Body of pancreas (tissue), 4 donors: ENCODE measurements at regions not wholly inside any gene's neighbourhood (a gene's known extent, or its start where the extent isn't known, plus 50 kb on each side); places are given as distances from the start of the nearest gene placed in this dataset.

Experiments
- ATAC-seq: fragments of 150-250 bp; one replicate; pipeline ENCODE4 v1.9.1; 2016
- DNase-seq, 4 donors: peaks; one replicate each; pipeline ENCODE4 v3.0.0-alpha.2; 2019
- H3K27ac ChIP-seq, 4 donors: fragments of 200-600 bp; sonication (generic); 1 replicate in 3 of 4; 2 replicates in 1 of 4; pipeline versions ENCODE4 v1.5.1 to v1.6.1; 2016 to 2019; ENCODE audit warnings: mild to moderate bottlenecking in 1 of 4, mixed read lengths in 1 of 4, moderate library complexity in 1 of 4
- H3K27me3 ChIP-seq, 2 donors: fragments of 200-600 bp; sonication (generic); one replicate each; pipeline ENCODE4 v1.6.0; 2016; ENCODE audit warnings: mild to moderate bottlenecking in 1 of 2
- H3K36me3 ChIP-seq, 2 donors: fragments of 200-600 bp; sonication (generic); replicated peaks in 1 of 2; 2 replicates each; pipeline ENCODE4 v1.5.1; 2016; ENCODE audit warnings: low read depth in 2 of 2; ENCODE audit not compliant: insufficient read depth in 1 of 2
- H3K4me1 ChIP-seq: fragments of 200-600 bp; sonication (generic); one replicate; pipeline ENCODE4 v1.6.0; 2016
- H3K4me3 ChIP-seq, 2 donors: fragments of 200-600 bp; sonication (generic); 1 replicate in 1 of 2; 2 replicates in 1 of 2; pipeline ENCODE4 v1.5.1; 2016 to 2019
- H3K9me3 ChIP-seq, 3 donors: fragments of 200-600 bp; sonication (generic); 1 replicate in 2 of 3; 2 replicates in 1 of 3; pipeline ENCODE4 v1.5.1; 2016
- POLR2A ChIP-seq, 3 donors: fragments of 450-650 bp; IDR thresholded peaks; one replicate each; pipeline ENCODE4 v1.6.1; 2016; ENCODE audit warnings: antibody characterized with exemption in 3 of 3, mild to moderate bottlenecking in 2 of 3
- WGBS, 2 donors: methylation state at CpG; one replicate each; pipeline ENCODE4 v1.1.5; 2017; 5-methylcytosine and 5-hydroxymethylcytosine counted together
- intact Hi-C: fragments of 100-400 bp; cut with DNase I; formaldehyde crosslinking; loops from one replicate; pipeline ENCODE4 v1.15.1; 2023
- TF ChIP-seq, protein P1 (sequence below), 7 experiments: fragments of 450-650 bp in 4 of 7; fragments of 200-600 bp in 3 of 7; sonication (generic) in 3 of 7; IDR thresholded peaks; one replicate each; pipeline ENCODE4 v1.5.1; 2016 to 2019; ENCODE audit warnings: antibody characterized with exemption in 7 of 7

DNA sequence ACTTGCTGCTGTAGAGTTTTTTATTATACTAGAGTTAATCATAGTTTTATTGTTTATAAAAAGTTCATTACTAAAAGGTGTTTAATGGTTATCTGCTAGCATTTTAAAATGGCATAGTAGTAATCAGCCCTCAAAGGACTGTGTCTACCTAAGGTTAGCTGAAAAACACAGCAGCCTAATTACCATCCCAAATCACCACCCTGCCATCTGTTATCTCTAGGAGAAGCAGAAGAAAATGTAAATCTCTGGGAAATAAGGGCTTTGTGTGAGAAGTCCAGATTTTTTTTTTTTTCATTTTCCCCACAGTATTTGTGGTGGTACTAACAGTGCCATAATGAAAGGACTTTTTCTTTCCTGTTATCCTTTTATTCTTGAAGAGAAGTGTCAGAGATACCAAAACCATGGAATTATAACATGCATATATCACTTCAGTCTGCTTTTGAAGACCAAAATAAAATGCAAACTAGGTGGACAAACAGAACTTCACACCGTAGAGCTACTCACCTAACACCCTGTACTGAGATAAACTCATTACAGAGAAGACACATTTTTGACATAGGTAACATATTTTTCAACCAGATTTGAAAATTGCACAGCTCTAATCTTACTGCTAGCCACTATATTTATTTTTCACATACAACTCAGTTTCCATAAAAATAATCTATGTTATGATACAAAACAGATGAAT, 876.2 kb downstream of the C12orf50 start:
- no peak for ATAC-seq

DNA sequence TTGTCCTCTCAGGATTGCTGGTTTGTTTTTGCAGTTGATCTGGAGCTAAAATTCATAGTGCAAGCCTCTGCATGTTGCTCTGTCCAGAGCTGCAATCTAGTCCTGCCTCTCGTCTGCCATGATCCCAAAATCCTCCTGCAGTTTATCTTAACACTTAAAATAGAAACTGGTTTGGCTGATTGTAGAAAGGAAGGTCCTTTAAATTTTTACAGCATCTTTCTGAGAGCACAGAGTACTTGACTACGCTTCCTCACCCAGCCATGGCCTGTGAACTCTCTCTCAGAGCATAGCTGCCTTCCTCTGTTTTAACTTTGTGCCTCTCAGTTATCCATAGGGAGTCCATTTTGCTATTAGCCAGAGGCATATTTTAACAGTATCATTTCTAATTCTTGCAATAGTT, 877.1 kb downstream of the C12orf50 start:
- intact Hi-C loops: no loop called here
- Histone ChIP-seq H3K36me3 (no peaks in the 10 kb centered on the region), H3K4me3 (no peak overlapping the region), H3K9me3 (no peaks in the 10 kb centered on the region), H3K27ac (no peak overlapping the region), H3K27me3 (no peaks in the 10 kb centered on the region), H3K4me1 (no peaks in the 10 kb centered on the region)
- TF ChIP-seq POLR2A (IDR thresholded peaks at IDR 0.05): no peak
- TF ChIP-seq, protein P1, sequence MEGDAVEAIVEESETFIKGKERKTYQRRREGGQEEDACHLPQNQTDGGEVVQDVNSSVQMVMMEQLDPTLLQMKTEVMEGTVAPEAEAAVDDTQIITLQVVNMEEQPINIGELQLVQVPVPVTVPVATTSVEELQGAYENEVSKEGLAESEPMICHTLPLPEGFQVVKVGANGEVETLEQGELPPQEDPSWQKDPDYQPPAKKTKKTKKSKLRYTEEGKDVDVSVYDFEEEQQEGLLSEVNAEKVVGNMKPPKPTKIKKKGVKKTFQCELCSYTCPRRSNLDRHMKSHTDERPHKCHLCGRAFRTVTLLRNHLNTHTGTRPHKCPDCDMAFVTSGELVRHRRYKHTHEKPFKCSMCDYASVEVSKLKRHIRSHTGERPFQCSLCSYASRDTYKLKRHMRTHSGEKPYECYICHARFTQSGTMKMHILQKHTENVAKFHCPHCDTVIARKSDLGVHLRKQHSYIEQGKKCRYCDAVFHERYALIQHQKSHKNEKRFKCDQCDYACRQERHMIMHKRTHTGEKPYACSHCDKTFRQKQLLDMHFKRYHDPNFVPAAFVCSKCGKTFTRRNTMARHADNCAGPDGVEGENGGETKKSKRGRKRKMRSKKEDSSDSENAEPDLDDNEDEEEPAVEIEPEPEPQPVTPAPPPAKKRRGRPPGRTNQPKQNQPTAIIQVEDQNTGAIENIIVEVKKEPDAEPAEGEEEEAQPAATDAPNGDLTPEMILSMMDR (IDR thresholded peaks at IDR 0.05): no peak
- no peak for ATAC-seq
- 76 to 89% methylated on average over 2 of the region's 2 CpGs for WGBS, 2 donors
- DNase-seq: no peak

More for the DNA sequence above, 876.2 kb downstream of the C12orf50 start:
- intact Hi-C loops: no loop called here
- Histone ChIP-seq H3K4me3 (no peak overlapping the region), H3K36me3 (no peaks in the 10 kb centered on the region), H3K9me3 (no peaks in the 10 kb centered on the region), H3K4me1 (no peaks in the 10 kb centered on the region), H3K27me3 (no peaks in the 10 kb centered on the region), H3K27ac (no peak overlapping the region)
- 58 to 65% methylated on average over 1 of the region's 1 CpG for WGBS, 2 donors
- TF ChIP-seq, protein P1 (IDR thresholded peaks at IDR 0.05): no peak
- TF ChIP-seq POLR2A (IDR thresholded peaks at IDR 0.05): no peak
- no peak for DNase-seq

DNA sequence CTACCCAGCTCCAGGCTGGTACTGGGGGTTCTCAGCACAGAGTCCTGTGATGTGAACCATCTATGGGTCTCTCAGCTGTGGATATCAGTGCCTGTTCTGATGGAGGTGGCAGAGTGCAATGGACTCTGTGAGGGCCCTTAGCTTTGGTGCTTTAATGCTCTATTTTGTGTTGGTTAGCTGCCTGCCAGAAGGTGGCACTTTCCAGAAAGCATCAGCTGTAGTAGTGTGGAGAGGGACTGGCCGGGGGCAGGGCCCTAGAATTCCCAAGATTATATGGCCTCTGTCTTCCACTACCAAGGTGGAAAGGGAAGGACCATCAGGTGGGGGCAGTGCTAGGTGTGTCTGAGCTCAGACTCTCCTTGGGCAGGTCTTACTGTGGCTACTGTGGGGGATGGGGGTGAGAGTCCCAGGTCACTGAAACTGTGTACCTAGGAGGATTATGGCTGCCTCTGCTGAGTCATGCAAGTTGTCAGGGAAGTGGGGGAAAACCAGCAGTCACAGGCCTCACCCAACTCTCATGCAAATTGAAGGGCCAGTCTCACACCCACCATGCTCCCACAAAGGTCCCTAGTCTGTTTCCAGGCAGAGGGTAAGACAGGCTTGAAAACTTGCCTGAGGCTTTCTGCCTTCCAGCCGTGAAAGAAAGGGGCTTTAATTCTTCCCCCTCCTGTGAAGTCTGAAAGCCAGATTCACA, 878.1 kb downstream of the C12orf50 start:
- DNase-seq (no peak), ATAC-seq (no peak)
- no peaks in the 10 kb centered on the region for H3K4me1 ChIP-seq
- H3K9me3 ChIP-seq: no peaks in the 10 kb centered on the region
- no peak for TF ChIP-seq POLR2A (IDR thresholded peaks at IDR 0.05)
- TF ChIP-seq, protein P1 (IDR thresholded peaks at IDR 0.05): no peak
- 65 to 71% methylated on average over 2 of the region's 2 CpGs for WGBS, 2 donors
- H3K36me3 ChIP-seq: no peaks in the 10 kb centered on the region
- no peak overlapping the region for H3K27ac ChIP-seq
- H3K4me3 ChIP-seq: no peak overlapping the region
- no peaks in the 10 kb centered on the region for H3K27me3 ChIP-seq
- intact Hi-C loops: no loop called here

DNA sequence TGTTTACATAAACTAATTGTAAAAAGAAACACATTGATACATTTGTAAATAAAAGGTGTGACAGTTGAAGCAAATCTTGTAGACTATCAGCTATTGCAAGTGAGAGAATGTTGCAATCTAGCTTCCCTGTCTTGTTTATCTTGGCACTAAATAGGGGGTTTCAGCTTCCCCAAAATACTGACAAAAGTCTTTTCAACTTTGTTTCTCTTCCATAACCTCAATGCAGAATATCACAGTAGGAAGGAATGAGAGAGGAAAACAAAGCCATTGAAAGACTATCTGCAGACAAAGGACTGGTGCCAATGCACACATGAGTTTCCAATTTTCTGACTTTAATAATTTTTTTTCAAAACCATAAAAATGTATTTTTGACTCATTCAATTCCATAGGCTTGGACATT, 886.2 kb upstream of the MGAT4C start:
- no peak for ATAC-seq
- no peaks in the 10 kb centered on the region for H3K36me3 ChIP-seq
- H3K9me3 ChIP-seq: no peaks in the 10 kb centered on the region

More for the DNA sequence above, 886.2 kb upstream of the MGAT4C start:
- H3K4me1 ChIP-seq: no peaks in the 10 kb centered on the region
- H3K4me3 ChIP-seq: no peak overlapping the region
- H3K27ac ChIP-seq: no peak overlapping the region
- TF ChIP-seq, protein P1 (IDR thresholded peaks at IDR 0.05): no peak
- TF ChIP-seq POLR2A (IDR thresholded peaks at IDR 0.05): no peak
- intact Hi-C loops: no loop called here
- no peaks in the 10 kb centered on the region for H3K27me3 ChIP-seq
- no peak for DNase-seq
